ENCODE measurements at regions not wholly inside any gene's neighbourhood (a gene's known extent, or its start where the extent isn't known, plus 50 kb on each side); places are given as distances from the start of the nearest gene placed in this dataset.
A peak's percentile ranks its signal among the peaks of the same experiment; 100 is the strongest.

- Histone ChIP-seq H3K27ac (ENCODE audit: low read depth, low read length, poor library complexity, severe bottlenecking) (no peak overlapping the region), H3K4me1 (ENCODE audit: insufficient read depth, low read length, poor library complexity, severe bottlenecking) (no peaks in the 10 kb centered on the region), H3K36me3 (ENCODE audit: insufficient read depth, low read length) (no peaks in the 10 kb centered on the region), H3K4me3 (ENCODE audit: low read depth, low read length, poor library complexity, severe bottlenecking) (no peak overlapping the region), H3K4me2 (ENCODE audit: low read length) (no peak overlapping the region), H2AFZ (ENCODE audit: low read length) (no peak overlapping the region), H3K79me2 (ENCODE audit: insufficient read depth, low read depth, low read length) (no peaks in the 10 kb centered on the region), H3K9me2 (ENCODE audit: insufficient read depth, low read length) (no peaks in the 10 kb centered on the region), H4K20me1 (ENCODE audit: insufficient read depth, low read length) (no peaks in the 10 kb centered on the region), H3K9me3 (ENCODE audit: low read length) (no peaks in the 10 kb centered on the region)
- intact Hi-C loops (cut with micrococcal nuclease; ENCODE audit: unreplicated experiment), result no loop called here
- no TSS peak for BruUV-seq (replicated peaks)
- CTCF ChIA-PET (ENCODE audit: unreplicated experiment), result no interaction called here
- POLR2A ChIA-PET, result no interaction called here
- peak; percentile 0 for DNase-seq (ENCODE audit: low spot score)
- TF ChIP-seq EZH2phosphoT487 (IDR thresholded peaks at IDR 0.05; ENCODE audit: borderline replicate concordance, low read depth, low read length) (no peak), CTCF (conservative IDR thresholded peaks at IDR 0.05; ENCODE audit: low read length) (peak; percentile 74)
Observed at GRCh38 chr2:209208211-209208610, 215.6 kb upstream of the MAP2 start.

GRCh38 chr2:209209943-209210342 lies 213.9 kb upstream of the MAP2 start:
- ChIA-PET CTCF (ENCODE audit: unreplicated experiment) (no interaction called here), POLR2A (no interaction called here)
- Histone ChIP-seq H3K36me3 (ENCODE audit: insufficient read depth, low read length) (no peaks in the 10 kb centered on the region), H3K79me2 (ENCODE audit: insufficient read depth, low read depth, low read length) (no peaks in the 10 kb centered on the region), H3K4me3 (ENCODE audit: low read depth, low read length, poor library complexity, severe bottlenecking) (no peak overlapping the region), H4K20me1 (ENCODE audit: insufficient read depth, low read length) (no peaks in the 10 kb centered on the region), H3K9me2 (ENCODE audit: insufficient read depth, low read length) (no peaks in the 10 kb centered on the region), H3K9me3 (ENCODE audit: low read length) (no peaks in the 10 kb centered on the region), H3K27ac (ENCODE audit: low read depth, low read length, poor library complexity, severe bottlenecking) (no peak overlapping the region), H3K4me2 (ENCODE audit: low read length) (no peak overlapping the region), H2AFZ (ENCODE audit: low read length) (no peak overlapping the region), H3K4me1 (ENCODE audit: insufficient read depth, low read length, poor library complexity, severe bottlenecking) (no peaks in the 10 kb centered on the region)
- no peak for DNase-seq (ENCODE audit: low spot score)
- TF ChIP-seq CTCF (conservative IDR thresholded peaks at IDR 0.05; ENCODE audit: low read length), result no peak
- no peak for TF ChIP-seq EZH2phosphoT487 (IDR thresholded peaks at IDR 0.05; ENCODE audit: borderline replicate concordance, low read depth, low read length)
- intact Hi-C loops (cut with micrococcal nuclease; ENCODE audit: unreplicated experiment), result no loop called here
- no TSS peak for BruUV-seq (replicated peaks)

- Histone ChIP-seq H3K4me2 (ENCODE audit: low read length) (no peak overlapping the region), H3K79me2 (ENCODE audit: insufficient read depth, low read depth, low read length) (no peaks in the 10 kb centered on the region), H3K27ac (ENCODE audit: low read depth, low read length, poor library complexity, severe bottlenecking) (no peak overlapping the region), H2AFZ (ENCODE audit: low read length) (no peak overlapping the region), H3K9me2 (ENCODE audit: insufficient read depth, low read length) (no peaks in the 10 kb centered on the region), H3K4me3 (ENCODE audit: low read depth, low read length, poor library complexity, severe bottlenecking) (no peak overlapping the region), H4K20me1 (ENCODE audit: insufficient read depth, low read length) (no peaks in the 10 kb centered on the region), H3K9me3 (ENCODE audit: low read length) (no peaks in the 10 kb centered on the region), H3K36me3 (ENCODE audit: insufficient read depth, low read length) (no peaks in the 10 kb centered on the region), H3K4me1 (ENCODE audit: insufficient read depth, low read length, poor library complexity, severe bottlenecking) (no peaks in the 10 kb centered on the region)
- ChIA-PET POLR2A (no interaction called here), CTCF (ENCODE audit: unreplicated experiment) (no interaction called here)
- intact Hi-C loops (cut with micrococcal nuclease; ENCODE audit: unreplicated experiment), result no loop called here
- TF ChIP-seq EZH2phosphoT487 (IDR thresholded peaks at IDR 0.05; ENCODE audit: borderline replicate concordance, low read depth, low read length) (no peak), CTCF (conservative IDR thresholded peaks at IDR 0.05; ENCODE audit: low read length) (no peak)
- BruUV-seq (replicated peaks), result no TSS peak
- no peak for DNase-seq (ENCODE audit: low spot score)
Observed at GRCh38 chr2:209230560-209230959, 193.3 kb upstream of the MAP2 start.
